Hypothalamus (tissue), 51 donors: ENCODE measurements at regions not wholly inside any gene's neighbourhood (a gene's known extent, or its start where the extent isn't known, plus 50 kb on each side); places are given as distances from the start of the nearest gene placed in this dataset.

Experiments used
- DNase-seq, 51 donors: peaks; one replicate each; lab custom pipeline; 2025; lab: John Stamatoyannopoulos, UW

- no peak for DNase-seq
Observed at GRCh38 chr10:6660460-6660859, 80.4 kb upstream of the PRKCQ start.

GRCh38 chr10:6659451-6659850 is 79.4 kb upstream of the PRKCQ start:
- no peak for DNase-seq

- no peak for DNase-seq
Observed at GRCh38 chr10:6657669-6658068, 77.6 kb upstream of the PRKCQ start.

- no peak for DNase-seq
Observed at GRCh38 chr10:6657196-6657595, 77.1 kb upstream of the PRKCQ start.

- no peak for DNase-seq
Observed at GRCh38 chr10:6654571-6654970, 74.5 kb upstream of the PRKCQ start.

- no peak for DNase-seq
Observed at GRCh38 chr10:6650586-6650985, 70.5 kb upstream of the PRKCQ start.

GRCh38 chr10:6649903-6650302 is 69.8 kb upstream of the PRKCQ start:
- DNase-seq = no peak

GRCh38 chr10:6648894-6649720 is 69.0 kb upstream of the PRKCQ start:
- no peak for DNase-seq

GRCh38 chr10:6647811-6648526 is 67.9 kb upstream of the PRKCQ start:
- DNase-seq = peak in 41 of 51 donors; percentile 2 to 73 (median 25)

- DNase-seq = no peak
Observed at GRCh38 chr10:6643962-6644361, 63.9 kb upstream of the PRKCQ start.

GRCh38 chr10:6642876-6643275 is 62.8 kb upstream of the PRKCQ start:
- DNase-seq = no peak

- DNase-seq = no peak
Observed at GRCh38 chr10:6640433-6641040, 60.5 kb upstream of the PRKCQ start.

- DNase-seq = no peak
Observed at GRCh38 chr10:6637053-6637452, 57.0 kb upstream of the PRKCQ start.

- no peak for DNase-seq
Observed at GRCh38 chr10:6635784-6636183, 55.7 kb upstream of the PRKCQ start.
